ENCODE measurements at regions not wholly inside any gene's neighbourhood (a gene's known extent, or its start where the extent isn't known, plus 50 kb on each side); places are given as distances from the start of the nearest gene placed in this dataset.

- ChIA-PET CTCF (ENCODE audit: low intra/inter-chr PET ratio, low total read pairs) (no interaction called here), POLR2A (no interaction called here)
- Histone ChIP-seq H3K4me3 (replicated peaks in 1 of 3; ENCODE audit: insufficient read depth in 1 of 3, low read depth in 2 of 3, low read length in 3 of 3) (no peak overlapping the region), H3K27me3 (ENCODE audit: control insufficient read depth in 1 of 2, insufficient read depth in 2 of 2, low read length in 2 of 2) (no peaks in the 10 kb centered on the region), H3K9ac (ENCODE audit: insufficient read depth, low read depth, low read length) (no peak overlapping the region), H3K4me1 (ENCODE audit: insufficient read depth, low read length) (no peaks in the 10 kb centered on the region), H3K36me3 (replicated peaks in 1 of 2; ENCODE audit: control insufficient read depth in 1 of 2, insufficient read depth in 2 of 2, low read length in 2 of 2) (no peaks in the 10 kb centered on the region), H2AFZ (ENCODE audit: low read length) (no peak overlapping the region), H3K79me2 (ENCODE audit: insufficient read depth, low read length) (no peaks in the 10 kb centered on the region), H3K9me3 (ENCODE audit: low read length) (no peaks in the 10 kb centered on the region), H4K20me1 (ENCODE audit: insufficient read depth, low read length) (no peaks in the 10 kb centered on the region), H3K4me2 (ENCODE audit: low read depth, low read length) (no peak overlapping the region), H3K27ac (ENCODE audit: extremely low read length, insufficient read depth, low read length) (no peak overlapping the region)
- DNase-seq (ENCODE audit: low spot score) (no peak), ATAC-seq (no peak), FAIRE-seq (no peak)
- in situ Hi-C loops (cut with HindIII; ENCODE audit: extremely low pct_ligation_motif_present, low pct_unique_long_range_greater_than_20kb), result no loop called here
- no TSS peak for BruUV-seq (replicated peaks)
- 17% methylated on average over 5 of the region's 5 CpGs for WGBS (ENCODE audit: low lambda C conversion rate)
- intact Hi-C loops (cut with micrococcal nuclease; ENCODE audit: unreplicated experiment), result no loop called here
- TF ChIP-seq CEBPB (IDR thresholded peaks at IDR 0.05; ENCODE audit: borderline replicate concordance, low read depth, low read length) (peak; percentile 56; the same call in 1 of the 2 replicates), MXD3 (CRISPR knock-in tag; IDR thresholded peaks at IDR 0.05) (no peak)
These were observed 468.2 kb upstream of the GOT2 start for GRCh38 chr16:59202233-59202862.

- Histone ChIP-seq H4K20me1 (ENCODE audit: insufficient read depth, low read length) (no peaks in the 10 kb centered on the region), H3K4me3 (replicated peaks in 1 of 3; ENCODE audit: insufficient read depth in 1 of 3, low read depth in 2 of 3, low read length in 3 of 3) (no peak overlapping the region), H3K79me2 (ENCODE audit: insufficient read depth, low read length) (no peaks in the 10 kb centered on the region), H3K9me3 (ENCODE audit: low read length) (no peaks in the 10 kb centered on the region), H3K27ac (ENCODE audit: extremely low read length, insufficient read depth, low read length) (no peak overlapping the region), H3K4me2 (ENCODE audit: low read depth, low read length) (no peak overlapping the region), H2AFZ (ENCODE audit: low read length) (no peak overlapping the region), H3K4me1 (ENCODE audit: insufficient read depth, low read length) (no peaks in the 10 kb centered on the region), H3K27me3 (ENCODE audit: control insufficient read depth in 1 of 2, insufficient read depth in 2 of 2, low read length in 2 of 2) (no peaks in the 10 kb centered on the region), H3K36me3 (replicated peaks in 1 of 2; ENCODE audit: control insufficient read depth in 1 of 2, insufficient read depth in 2 of 2, low read length in 2 of 2) (no peaks in the 10 kb centered on the region), H3K9ac (ENCODE audit: insufficient read depth, low read depth, low read length) (no peak overlapping the region)
- intact Hi-C loops (cut with micrococcal nuclease; ENCODE audit: unreplicated experiment), result no loop called here
- in situ Hi-C loops (cut with HindIII; ENCODE audit: extremely low pct_ligation_motif_present, low pct_unique_long_range_greater_than_20kb), result no loop called here
- TF ChIP-seq ATF3 (CRISPR knock-in tag; IDR thresholded peaks at IDR 0.05) (no peak), ZNF562 (CRISPR knock-in tag; IDR thresholded peaks at IDR 0.05; ENCODE audit: borderline replicate concordance) (no peak), SP2 (CRISPR knock-in tag; IDR thresholded peaks at IDR 0.05) (no peak), ZNF275 (CRISPR knock-in tag; IDR thresholded peaks at IDR 0.05; ENCODE audit: borderline replicate concordance) (no peak), TARDBP (CRISPR knock-in tag; IDR thresholded peaks at IDR 0.05) (no peak), ZBTB3 (CRISPR knock-in tag; IDR thresholded peaks at IDR 0.05; ENCODE audit: borderline replicate concordance, low read depth) (no peak), ZNF749 (CRISPR knock-in tag; IDR thresholded peaks at IDR 0.05; ENCODE audit: borderline replicate concordance) (no peak), FOXM1 (CRISPR knock-in tag; IDR thresholded peaks at IDR 0.05) (no peak), TFAP4 (IDR thresholded peaks at IDR 0.05; ENCODE audit: borderline replicate concordance, low read depth) (no peak)
- ChIA-PET CTCF (ENCODE audit: low intra/inter-chr PET ratio, low total read pairs) (no interaction called here), POLR2A (no interaction called here)
- FAIRE-seq, result no peak
- BruUV-seq (replicated peaks), result no TSS peak
- 0% methylated on average over 1 of the region's 1 CpG for WGBS (ENCODE audit: low lambda C conversion rate)
- DNase-seq (ENCODE audit: low spot score), result no peak
- no peak for ATAC-seq
These were observed 467.7 kb upstream of the GOT2 start for GRCh38 chr16:59201821-59202220.

All from HepG2 (cell line).